Osteoblast (primary cell): ENCODE measurements at regions not wholly inside any gene's neighbourhood (a gene's known extent, or its start where the extent isn't known, plus 50 kb on each side); places are given as distances from the start of the nearest gene placed in this dataset.
"Not testable (repeated sequence)": the region's sequence is repeated elsewhere in the genome, so short reads cannot be mapped to it uniquely, and the experiment has no call there.

ENCODE experiments used
- DNase-seq: peaks from one replicate; pipeline ENCODE4 v3.0.0; 2011; ENCODE audit warnings: low spot score, mixed read lengths; ENCODE audit not compliant: insufficient read length; ENCODE audit errors: missing footprints
- H2AFZ ChIP-seq: 2 replicates; pipeline ENCODE4 v1.6.0; 2011; ENCODE audit warnings: mild to moderate bottlenecking, low read length
- H3K27ac ChIP-seq: 2 replicates; pipeline ENCODE4 v1.5.1; 2011; ENCODE audit warnings: mild to moderate bottlenecking, low read depth, low read length, moderate library complexity
- H3K27me3 ChIP-seq: 2 replicates; pipeline ENCODE4 v1.6.0; 2012; ENCODE audit warnings: mild to moderate bottlenecking, control low read depth, inconsistent platforms, low read length, moderate library complexity; ENCODE audit not compliant: insufficient read depth
- H3K36me3 ChIP-seq: 2 replicates; pipeline ENCODE4 v1.5.1; 2011; ENCODE audit warnings: mild to moderate bottlenecking, low read length, control low read depth, moderate library complexity; ENCODE audit not compliant: insufficient read depth
- H3K4me1 ChIP-seq: 2 replicates; pipeline ENCODE4 v1.5.1; 2011; ENCODE audit warnings: mild to moderate bottlenecking, low read length, control low read depth, moderate library complexity; ENCODE audit not compliant: insufficient read depth
- H3K4me2 ChIP-seq: 2 replicates; pipeline ENCODE4 v1.6.0; 2011; ENCODE audit warnings: mild to moderate bottlenecking, low read length; ENCODE audit not compliant: insufficient read depth
- H3K4me3 ChIP-seq: fragments of 200-600 bp; sonication (generic); 3 replicates; pipeline ENCODE4 v1.5.1; 2012; ENCODE audit warnings: mild to moderate bottlenecking, low read length, inconsistent platforms; ENCODE audit not compliant: insufficient read depth
- H3K79me2 ChIP-seq: 2 replicates; pipeline ENCODE4 v1.6.0; 2012; ENCODE audit warnings: mild to moderate bottlenecking, low read length, control low read depth, inconsistent platforms; ENCODE audit not compliant: insufficient read depth
- H3K9me3 ChIP-seq: 2 replicates; pipeline ENCODE4 v1.5.1; 2011; ENCODE audit warnings: low read depth, low read length, control low read depth
- H4K20me1 ChIP-seq: 2 replicates; pipeline ENCODE4 v1.6.0; 2012; ENCODE audit warnings: mild to moderate bottlenecking, low read length, control low read depth; ENCODE audit not compliant: insufficient read depth
- TF ChIP-seq, protein P1 (sequence below): IDR thresholded peaks from 2 replicates; pipeline ENCODE4 v1.5.1; 2011; ENCODE audit warnings: mild to moderate bottlenecking, low read depth, low read length, moderate library complexity; ENCODE audit errors: extremely low read depth

- Histone ChIP-seq H3K79me2 (no peaks in the 10 kb centered on the region), H3K9me3 (no peaks in the 10 kb centered on the region), H3K36me3 (no peaks in the 10 kb centered on the region), H3K4me3 (no peak overlapping the region), H4K20me1 (no peaks in the 10 kb centered on the region), H3K27me3 (no peaks in the 10 kb centered on the region), H3K4me1 (no peaks in the 10 kb centered on the region), H3K4me2 (no peak overlapping the region), H3K27ac (no peak overlapping the region), H2AFZ (no peak overlapping the region)
- TF ChIP-seq, protein P1, sequence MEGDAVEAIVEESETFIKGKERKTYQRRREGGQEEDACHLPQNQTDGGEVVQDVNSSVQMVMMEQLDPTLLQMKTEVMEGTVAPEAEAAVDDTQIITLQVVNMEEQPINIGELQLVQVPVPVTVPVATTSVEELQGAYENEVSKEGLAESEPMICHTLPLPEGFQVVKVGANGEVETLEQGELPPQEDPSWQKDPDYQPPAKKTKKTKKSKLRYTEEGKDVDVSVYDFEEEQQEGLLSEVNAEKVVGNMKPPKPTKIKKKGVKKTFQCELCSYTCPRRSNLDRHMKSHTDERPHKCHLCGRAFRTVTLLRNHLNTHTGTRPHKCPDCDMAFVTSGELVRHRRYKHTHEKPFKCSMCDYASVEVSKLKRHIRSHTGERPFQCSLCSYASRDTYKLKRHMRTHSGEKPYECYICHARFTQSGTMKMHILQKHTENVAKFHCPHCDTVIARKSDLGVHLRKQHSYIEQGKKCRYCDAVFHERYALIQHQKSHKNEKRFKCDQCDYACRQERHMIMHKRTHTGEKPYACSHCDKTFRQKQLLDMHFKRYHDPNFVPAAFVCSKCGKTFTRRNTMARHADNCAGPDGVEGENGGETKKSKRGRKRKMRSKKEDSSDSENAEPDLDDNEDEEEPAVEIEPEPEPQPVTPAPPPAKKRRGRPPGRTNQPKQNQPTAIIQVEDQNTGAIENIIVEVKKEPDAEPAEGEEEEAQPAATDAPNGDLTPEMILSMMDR: no peak
- peak; percentile 22 for DNase-seq
Observed at GRCh38 chr13:18628428-18628827, 553.2 kb downstream of the TUBA3C start.

- not testable (repeated sequence) for H3K4me1 ChIP-seq, H4K20me1 ChIP-seq, H3K4me3 ChIP-seq, H3K79me2 ChIP-seq, DNase-seq, H3K36me3 ChIP-seq, H3K27ac ChIP-seq, H3K27me3 ChIP-seq, H3K9me3 ChIP-seq, H3K4me2 ChIP-seq, H2AFZ ChIP-seq
Observed at GRCh38 chr13:18624061-18624460, 557.6 kb downstream of the TUBA3C start.

DNA sequence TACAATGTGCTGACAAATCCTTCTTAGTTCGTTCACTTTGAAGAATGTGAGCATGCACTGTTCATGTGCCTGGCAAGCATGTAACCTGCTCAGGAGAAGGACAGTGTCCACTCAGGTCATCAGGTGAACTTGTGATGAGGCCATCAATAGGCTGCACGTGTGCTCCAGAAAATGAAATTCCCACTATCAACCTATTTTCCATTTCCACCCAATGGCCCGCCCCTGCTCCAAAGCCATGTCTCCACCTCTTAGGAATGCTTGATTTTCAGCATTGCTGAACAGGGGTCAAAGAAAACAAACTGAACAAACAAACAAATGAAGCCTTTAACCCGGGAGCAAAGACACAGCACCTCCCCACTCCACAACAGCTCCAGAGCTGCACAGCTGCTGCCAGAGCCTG, 563.2 kb downstream of the TUBA3C start:
- not testable (repeated sequence) for H3K4me2 ChIP-seq, H3K9me3 ChIP-seq, DNase-seq, H3K79me2 ChIP-seq, H3K27me3 ChIP-seq, H3K4me1 ChIP-seq, H2AFZ ChIP-seq, H4K20me1 ChIP-seq, H3K36me3 ChIP-seq, H3K27ac ChIP-seq, H3K4me3 ChIP-seq

GRCh38 chr13:18610476-18610875, 571.1 kb downstream of the TUBA3C start:
- not testable (repeated sequence) for H3K36me3 ChIP-seq, H4K20me1 ChIP-seq, H3K4me2 ChIP-seq, H3K27ac ChIP-seq, H3K4me1 ChIP-seq, H3K9me3 ChIP-seq, H3K27me3 ChIP-seq, H3K79me2 ChIP-seq, H2AFZ ChIP-seq, DNase-seq, H3K4me3 ChIP-seq

DNA sequence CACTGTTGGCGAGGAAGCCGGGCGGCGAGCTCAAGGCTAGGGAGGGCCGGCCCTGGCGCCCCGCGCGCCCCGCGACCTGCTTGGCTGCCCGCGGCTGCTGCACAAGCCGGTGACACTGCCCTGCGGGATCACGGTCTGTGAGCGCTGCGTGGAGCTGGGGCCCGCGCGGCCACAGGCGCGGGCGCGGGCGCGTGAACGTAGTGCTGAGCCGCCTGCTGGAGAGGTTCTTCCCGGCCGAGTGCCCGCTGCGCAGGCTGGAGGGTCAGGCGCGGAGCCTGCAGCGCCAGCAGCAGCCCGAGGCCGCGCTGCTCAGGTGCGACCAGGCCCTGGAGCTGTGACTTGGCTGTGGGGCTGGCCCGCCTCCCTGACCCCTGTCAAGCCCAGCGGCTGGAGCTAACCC, 572.3 kb downstream of the TUBA3C start:
- not testable (repeated sequence) for H3K27ac ChIP-seq, H3K4me2 ChIP-seq, H3K36me3 ChIP-seq, H3K79me2 ChIP-seq, H3K9me3 ChIP-seq, H3K4me3 ChIP-seq, H2AFZ ChIP-seq, DNase-seq, H4K20me1 ChIP-seq, H3K27me3 ChIP-seq, H3K4me1 ChIP-seq

- H3K9me3 ChIP-seq, H3K4me2 ChIP-seq, H3K27ac ChIP-seq, DNase-seq, H4K20me1 ChIP-seq, H3K27me3 ChIP-seq, H3K36me3 ChIP-seq, H3K79me2 ChIP-seq, H2AFZ ChIP-seq, H3K4me3 ChIP-seq, H3K4me1 ChIP-seq: not testable (repeated sequence)
Observed at GRCh38 chr13:18608851-18609250, 572.8 kb downstream of the TUBA3C start.

DNA sequence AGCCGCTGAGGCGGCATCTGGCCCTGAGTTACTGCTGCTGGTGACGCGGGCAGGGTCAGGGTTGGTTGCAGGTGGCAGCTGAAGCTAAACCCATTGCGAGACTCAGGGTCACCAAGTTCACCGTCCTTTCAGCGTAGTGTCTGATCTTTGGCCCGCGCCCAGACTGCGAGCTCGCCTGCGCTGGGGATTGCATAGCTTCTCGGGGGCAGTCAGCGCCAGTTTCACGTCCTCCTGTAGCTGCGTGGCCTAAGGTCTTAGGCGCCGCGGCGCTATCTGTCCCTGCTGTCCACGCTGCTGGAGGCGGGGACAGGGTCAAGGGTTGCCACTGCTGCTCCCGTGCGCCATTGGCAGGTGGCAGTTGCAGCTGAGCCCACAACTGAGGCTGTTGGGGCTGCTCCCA, 581.3 kb downstream of the TUBA3C start:
- not testable (repeated sequence) for H3K27ac ChIP-seq, H4K20me1 ChIP-seq, H3K79me2 ChIP-seq, H3K4me2 ChIP-seq, H3K27me3 ChIP-seq, H3K36me3 ChIP-seq, H3K9me3 ChIP-seq, H3K4me3 ChIP-seq, DNase-seq, H2AFZ ChIP-seq, H3K4me1 ChIP-seq

DNA sequence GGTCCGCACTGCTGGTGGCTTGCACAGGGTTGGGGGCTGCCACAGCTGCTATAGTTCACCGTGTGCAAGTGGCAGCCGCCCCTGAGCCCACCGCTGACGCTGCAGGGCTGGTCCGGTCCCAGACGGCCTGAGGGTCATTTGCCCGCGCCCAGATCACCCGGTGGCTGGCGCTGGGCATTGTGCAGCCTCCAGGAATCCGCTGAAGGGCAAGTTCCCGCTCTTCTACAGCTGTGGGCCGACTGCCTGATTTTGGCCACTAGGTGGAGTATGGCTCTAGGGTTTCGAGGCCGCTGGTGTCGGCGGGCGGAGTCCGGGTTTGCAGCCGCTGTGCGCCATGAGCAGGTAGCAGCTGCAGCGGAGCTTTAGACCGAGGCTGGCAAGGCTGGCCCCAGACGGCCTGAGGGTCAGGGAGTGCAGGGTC, 581.8 kb downstream of the TUBA3C start:
- not testable (repeated sequence) for H3K27ac ChIP-seq, H4K20me1 ChIP-seq, H2AFZ ChIP-seq, DNase-seq, H3K27me3 ChIP-seq, H3K79me2 ChIP-seq, H3K4me3 ChIP-seq, H3K4me2 ChIP-seq, H3K9me3 ChIP-seq, H3K36me3 ChIP-seq, H3K4me1 ChIP-seq

GRCh38 chr13:18598543-18598942, 583.1 kb downstream of the TUBA3C start:
- H3K27ac ChIP-seq, H3K79me2 ChIP-seq, H3K9me3 ChIP-seq, H3K4me3 ChIP-seq, H3K4me2 ChIP-seq, H4K20me1 ChIP-seq, H3K36me3 ChIP-seq, H3K27me3 ChIP-seq, H2AFZ ChIP-seq, H3K4me1 ChIP-seq: not testable (repeated sequence)
- peak; percentile 3 for DNase-seq
